GM12864 (cell line): ENCODE measurements at regions not wholly inside any gene's neighbourhood (a gene's known extent, or its start where the extent isn't known, plus 50 kb on each side); places are given as distances from the start of the nearest gene placed in this dataset.

Source experiments
- DNase-seq: peaks from one replicate; pipeline ENCODE4 v3.0.0-alpha.2; 2011; ENCODE audit warnings: low read depth
- H3K4me3 ChIP-seq: 2 replicates; pipeline ENCODE4 v1.5.1; 2011; ENCODE audit warnings: mild to moderate bottlenecking, low read depth, low read length, control low read depth
- CTCF ChIP-seq: IDR thresholded peaks from 2 replicates; pipeline ENCODE4 v1.5.1; 2011; ENCODE audit warnings: low read depth, mild to moderate bottlenecking, moderate library complexity, low read length, control low read depth, inconsistent platforms; ENCODE audit errors: missing control alignments

- TF ChIP-seq CTCF: no peak
- no peak overlapping the region for H3K4me3 ChIP-seq
- no peak for DNase-seq
Measured at GRCh38 chr9:25876248-25876647, 198.0 kb upstream of the TUSC1 start.

DNA sequence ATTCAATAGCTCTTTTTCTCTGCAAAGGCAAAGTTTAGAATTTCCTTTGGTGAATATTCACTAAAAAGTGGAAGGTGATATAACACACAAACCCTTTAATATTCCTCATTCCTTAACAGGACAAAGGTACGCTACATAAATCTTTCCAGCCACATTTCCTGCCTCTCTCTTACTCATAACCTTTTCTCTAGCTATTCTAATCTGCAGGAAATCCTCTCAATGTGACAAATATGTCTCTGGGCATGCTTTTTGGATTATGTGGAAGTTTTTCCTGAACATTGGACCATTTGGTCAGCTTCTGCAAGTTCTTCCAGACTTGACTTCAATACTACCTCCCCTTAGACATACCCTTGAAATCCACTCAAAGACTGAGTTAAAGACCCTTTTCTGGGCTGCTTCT is 186.3 kb upstream of the TUSC1 start:
- no peak overlapping the region for H3K4me3 ChIP-seq
- no peak for TF ChIP-seq CTCF
- DNase-seq: no peak

DNA sequence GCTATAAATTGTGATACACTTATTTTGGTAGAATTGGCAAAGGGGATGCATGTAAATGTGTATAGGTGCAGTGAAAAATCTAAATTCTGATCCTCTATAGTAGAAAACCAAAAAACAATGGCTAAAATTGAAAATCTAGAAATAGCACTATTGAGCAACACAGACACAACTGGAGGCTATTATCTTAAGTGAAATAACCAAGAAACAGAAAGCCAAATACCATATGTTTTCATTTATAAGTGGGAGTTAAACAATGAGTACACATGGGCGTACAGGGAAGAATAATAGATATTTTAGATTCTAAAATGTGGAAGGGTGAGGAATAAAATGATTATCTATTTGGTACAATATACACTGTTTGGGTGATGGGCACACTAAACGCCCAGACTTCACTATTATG is 183.2 kb upstream of the TUSC1 start:
- H3K4me3 ChIP-seq: no peak overlapping the region
- TF ChIP-seq CTCF: no peak
- no peak for DNase-seq

GRCh38 chr9:25857147-25857546 is 178.9 kb upstream of the TUSC1 start:
- no peak for TF ChIP-seq CTCF
- no peak for DNase-seq
- H3K4me3 ChIP-seq: no peak overlapping the region

DNA sequence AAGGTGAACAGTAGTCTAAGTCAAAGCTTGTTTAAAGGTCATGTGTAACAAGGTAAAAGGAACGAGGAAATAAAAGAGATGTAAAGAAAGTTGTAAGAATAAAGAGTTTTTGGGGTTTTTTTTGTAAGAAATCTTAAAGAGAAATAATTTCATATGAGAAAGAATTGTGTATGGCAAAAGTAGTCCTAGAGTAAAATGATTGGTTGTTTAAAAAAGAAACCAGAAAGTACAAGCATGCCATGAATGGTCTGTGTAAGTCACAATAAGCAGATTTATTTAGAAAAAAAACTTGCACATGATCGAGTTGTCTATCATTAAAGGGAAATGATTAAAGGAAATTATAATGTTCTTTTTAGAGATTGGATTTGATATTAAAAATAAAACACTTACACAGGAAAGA is 172.6 kb upstream of the TUSC1 start:
- DNase-seq: no peak
- TF ChIP-seq CTCF: no peak
- no peak overlapping the region for H3K4me3 ChIP-seq

DNA sequence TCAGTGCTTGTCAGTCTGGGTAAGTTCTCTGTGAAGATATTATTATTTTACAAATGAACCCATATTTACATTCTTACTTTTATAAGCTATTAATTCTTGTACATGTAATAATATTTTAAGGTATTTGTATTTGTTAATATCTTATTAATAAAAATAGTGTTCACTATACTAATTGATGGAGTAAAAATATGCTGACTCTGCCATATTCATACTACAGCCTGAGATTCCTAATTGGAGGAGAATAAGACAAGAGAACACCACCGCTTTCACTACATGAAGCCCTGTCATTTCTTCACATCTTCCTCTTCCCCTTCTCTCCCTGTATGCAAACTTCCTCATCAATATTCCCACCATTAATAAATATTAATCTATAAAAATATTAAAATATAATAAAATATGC is 167.6 kb upstream of the TUSC1 start:
- TF ChIP-seq CTCF: no peak
- DNase-seq: no peak
- no peak overlapping the region for H3K4me3 ChIP-seq

DNA sequence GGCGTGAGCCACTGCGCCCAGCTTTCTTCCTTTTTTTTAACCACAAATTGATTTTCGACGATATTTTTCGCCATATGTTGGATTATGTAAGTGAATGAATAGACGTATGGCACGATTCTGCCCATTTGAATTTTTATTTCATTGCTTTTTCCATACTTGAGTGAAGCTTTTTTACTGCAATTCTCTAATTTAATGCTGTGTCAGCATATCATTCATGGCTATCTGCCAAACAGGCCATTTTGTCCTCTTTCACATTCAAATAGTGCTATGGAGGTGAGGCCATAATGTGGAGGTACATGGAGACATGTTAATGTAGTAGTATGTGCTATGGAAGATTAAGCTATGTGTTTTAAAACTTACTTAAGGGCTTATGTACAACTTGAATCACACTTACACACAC is 152.1 kb upstream of the TUSC1 start:
- no peak for TF ChIP-seq CTCF

More for the DNA sequence above, 152.1 kb upstream of the TUSC1 start:
- DNase-seq: no peak
- no peak overlapping the region for H3K4me3 ChIP-seq
